GM19395 (cell line): ENCODE measurements at regions not wholly inside any gene's neighbourhood (a gene's known extent, or its start where the extent isn't known, plus 50 kb on each side); places are given as distances from the start of the nearest gene placed in this dataset.
"Not testable (repeated sequence)": the region's sequence is repeated elsewhere in the genome, so short reads cannot be mapped to it uniquely, and the experiment has no call there.

ENCODE experiments used
- ATAC-seq: cut with Tn5 transposase; IDR thresholded peaks from one replicate; pipeline ENCODE4 v1.9.1; 2021; ENCODE audit warnings: mild to moderate bottlenecking, moderate library complexity; ENCODE audit not compliant: unreplicated experiment

DNA sequence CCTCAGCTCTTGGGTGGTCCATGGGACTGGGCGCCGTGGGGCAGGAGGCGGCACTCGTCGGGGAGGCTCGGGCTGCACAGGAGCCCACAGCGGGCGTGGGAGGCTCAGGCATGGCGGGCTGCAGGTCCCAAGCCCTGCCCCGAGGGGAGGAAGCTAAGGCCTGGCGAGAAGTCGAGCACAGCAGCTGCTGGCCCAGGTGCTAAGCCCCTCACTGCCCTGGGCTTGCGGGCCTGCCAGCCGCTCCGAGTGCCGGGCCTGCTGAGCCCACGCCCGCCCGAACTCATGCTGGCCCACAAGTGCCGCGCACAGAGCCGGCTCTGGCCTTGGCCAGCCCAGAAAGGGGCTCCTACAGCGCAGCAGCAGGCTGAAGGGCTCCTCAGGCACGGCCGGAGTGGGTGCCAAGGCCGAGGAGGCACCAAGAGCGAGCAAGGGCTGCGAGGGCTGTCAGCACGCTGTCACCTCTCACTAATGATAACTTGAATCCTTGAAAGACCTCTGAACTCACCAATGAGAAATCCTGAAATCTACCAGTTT is 1506.8 kb upstream of the WWC1 start:
- ATAC-seq = no peak

DNA sequence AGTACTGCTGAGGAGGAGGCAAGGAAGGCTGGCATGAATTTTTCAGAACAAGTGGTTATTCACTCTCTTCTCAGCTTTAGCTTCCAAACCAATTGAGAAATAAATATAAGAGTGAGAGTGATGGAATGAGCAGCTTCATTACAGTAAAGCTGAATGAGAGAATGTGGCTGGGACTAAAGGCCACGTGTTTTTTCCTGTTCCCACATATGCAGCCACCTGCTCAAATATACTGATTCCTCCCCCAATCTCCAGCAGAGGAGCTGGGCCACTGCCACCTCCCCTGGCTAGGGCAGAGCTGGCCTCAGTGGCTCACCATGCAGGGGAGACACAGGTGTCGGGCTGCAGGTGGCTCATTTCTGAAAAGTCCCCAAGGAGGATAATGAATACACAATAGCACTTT is 1505.3 kb upstream of the WWC1 start:
- no peak for ATAC-seq

DNA sequence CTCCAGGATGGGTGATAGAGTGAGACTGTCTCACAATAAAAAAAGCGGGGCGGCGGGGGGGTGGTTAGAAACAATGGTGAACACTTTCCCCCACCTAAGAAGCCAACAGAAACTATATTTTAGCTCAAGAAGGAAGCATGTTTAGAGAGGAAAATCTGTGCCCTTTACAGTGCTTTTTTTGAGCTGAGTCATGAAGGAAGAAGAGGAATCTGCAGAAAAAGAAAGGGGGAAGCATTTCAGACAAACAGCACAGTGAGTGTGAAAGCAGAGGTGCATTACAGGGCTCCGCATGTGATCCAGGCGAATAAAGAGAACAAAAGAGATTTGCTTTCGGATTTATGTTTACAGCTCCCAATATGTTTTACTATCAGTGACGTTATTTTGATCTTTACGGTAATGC is 1504.6 kb upstream of the WWC1 start:
- no peak for ATAC-seq

- no peak for ATAC-seq
These were observed 1503.4 kb upstream of the WWC1 start for GRCh38 chr5:166788050-166788449.

DNA sequence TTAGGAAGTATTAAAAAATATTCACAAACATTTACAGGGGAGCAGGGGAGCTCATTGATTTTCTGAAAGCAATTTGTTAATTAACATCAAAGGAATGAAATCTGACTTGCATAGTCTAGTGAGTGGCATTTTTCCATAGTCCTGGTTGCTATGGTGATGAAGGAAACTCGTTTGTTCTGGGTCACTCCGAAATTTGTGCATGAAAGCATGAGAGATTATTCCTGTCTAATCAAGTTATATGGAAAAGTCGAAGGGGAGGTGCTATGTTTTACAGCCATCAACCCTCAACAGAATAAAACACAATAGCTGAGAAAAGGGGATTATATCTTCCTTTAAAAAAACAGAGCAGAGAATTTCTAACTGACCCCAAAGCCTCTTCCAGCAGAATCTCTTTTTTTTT is 1495.7 kb upstream of the WWC1 start:
- no peak for ATAC-seq

GRCh38 chr5:166803058-166803457 is 1488.4 kb upstream of the WWC1 start:
- no peak for ATAC-seq

DNA sequence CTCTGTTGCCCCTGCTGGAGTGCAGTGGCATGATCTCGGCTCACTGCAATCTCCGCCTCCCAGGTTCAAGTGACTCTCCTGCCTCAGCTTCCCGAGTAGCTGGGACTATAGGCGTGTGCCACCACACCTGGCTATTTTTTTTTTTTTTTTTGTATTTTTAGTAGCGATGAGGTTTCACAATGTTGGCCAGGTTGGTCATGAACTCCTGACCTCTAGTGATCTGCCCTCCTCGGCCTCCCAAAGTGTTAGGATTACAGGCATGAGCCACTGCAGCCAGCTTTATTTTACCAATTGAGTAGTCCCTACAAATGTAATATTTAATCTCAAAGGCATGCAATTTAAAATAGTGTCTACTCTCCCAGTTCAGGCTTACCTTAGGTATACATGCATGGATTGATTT is 1487.2 kb upstream of the WWC1 start:
- ATAC-seq = not testable (repeated sequence)

DNA sequence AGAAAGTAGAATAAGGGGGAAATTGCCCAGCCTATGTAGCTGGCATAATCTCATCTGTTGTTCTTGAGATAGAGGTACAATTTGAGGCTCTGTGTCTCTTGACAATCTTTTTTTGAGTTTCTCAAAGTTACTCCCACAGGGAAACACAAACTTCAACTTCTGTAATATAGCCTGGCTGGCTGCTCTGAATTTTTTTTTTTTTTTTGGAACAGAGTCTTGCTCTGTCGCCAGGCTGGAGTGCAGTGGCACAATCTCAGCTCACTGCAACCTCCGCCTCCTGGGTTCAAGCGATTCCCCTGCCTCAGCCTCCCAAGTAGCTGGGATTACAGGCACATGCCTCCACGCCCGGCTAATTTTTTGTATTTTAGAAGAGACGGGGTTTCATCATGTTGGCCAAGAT is 1486.8 kb upstream of the WWC1 start:
- not testable (repeated sequence) for ATAC-seq

DNA sequence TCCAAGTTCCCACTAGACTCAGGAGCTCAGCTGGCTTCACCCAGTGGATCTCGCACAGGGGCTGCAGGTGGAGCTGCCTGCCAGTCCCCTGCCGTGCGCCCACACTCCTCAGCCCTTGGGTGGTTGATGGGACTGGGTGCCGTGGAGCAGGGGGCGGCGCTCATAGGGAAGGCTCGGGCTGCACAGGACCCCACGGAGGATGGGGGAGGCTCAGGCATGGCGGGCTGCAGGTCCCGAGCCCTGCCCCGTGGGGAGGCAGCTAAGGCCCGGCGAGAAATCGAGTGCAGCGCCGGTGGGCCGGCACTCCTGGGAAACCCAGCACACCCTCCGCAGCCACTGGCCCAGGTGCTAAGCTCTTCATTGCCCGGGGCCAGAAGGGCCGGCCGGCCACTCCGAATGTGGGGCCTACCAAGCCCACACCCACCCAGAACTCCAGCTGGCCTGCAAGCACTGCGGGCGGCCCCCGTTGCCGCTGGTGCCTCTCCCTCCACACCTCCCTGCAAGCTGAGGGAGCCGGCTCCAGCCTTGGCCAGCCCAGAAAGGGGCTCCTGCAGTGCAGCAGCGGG is 1481.3 kb upstream of the WWC1 start:
- ATAC-seq = not testable (repeated sequence)

DNA sequence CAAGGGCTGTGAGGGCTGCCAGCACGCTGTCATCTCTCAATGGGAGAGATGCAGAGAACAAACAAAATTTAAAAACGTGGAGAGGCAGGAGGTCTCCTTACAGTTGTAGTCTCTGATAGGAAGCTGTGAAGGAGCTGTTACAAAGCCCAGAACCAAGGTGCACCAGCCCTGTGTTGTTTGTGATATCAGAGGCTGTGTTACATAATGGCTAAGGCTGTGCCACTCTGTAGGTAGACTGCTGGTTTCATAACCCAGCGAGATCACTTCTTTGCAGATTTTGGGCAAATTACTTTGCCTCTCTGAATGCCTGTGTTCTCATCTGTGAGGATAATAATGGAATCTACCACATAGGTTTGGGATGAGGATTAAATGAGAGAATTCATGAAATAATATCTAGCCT is 1480.7 kb upstream of the WWC1 start:
- ATAC-seq = no peak

GRCh38 chr5:166823360-166823759 is 1468.1 kb upstream of the WWC1 start:
- no peak for ATAC-seq

GRCh38 chr5:166834246-166834645 is 1457.2 kb upstream of the WWC1 start:
- ATAC-seq = no peak

DNA sequence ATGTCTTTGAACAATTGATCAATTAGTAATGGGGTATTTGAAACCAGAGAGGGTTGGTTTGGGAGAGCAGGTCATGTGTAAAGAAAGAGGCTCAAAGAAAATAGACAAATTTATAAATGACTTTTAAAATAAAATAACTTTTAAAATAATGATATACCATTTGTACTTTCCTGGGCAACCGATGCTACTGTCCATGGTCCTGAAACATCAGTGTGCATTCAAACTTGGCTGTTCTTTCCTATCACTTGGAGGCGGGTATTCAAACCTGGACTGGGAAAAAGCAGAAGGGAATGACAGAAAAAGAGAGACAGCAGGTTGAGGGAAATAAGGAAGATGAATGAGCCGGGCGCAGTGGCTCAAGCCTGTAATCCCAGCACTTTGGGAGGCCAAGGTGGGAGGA is 1446.4 kb upstream of the WWC1 start:
- no peak for ATAC-seq

DNA sequence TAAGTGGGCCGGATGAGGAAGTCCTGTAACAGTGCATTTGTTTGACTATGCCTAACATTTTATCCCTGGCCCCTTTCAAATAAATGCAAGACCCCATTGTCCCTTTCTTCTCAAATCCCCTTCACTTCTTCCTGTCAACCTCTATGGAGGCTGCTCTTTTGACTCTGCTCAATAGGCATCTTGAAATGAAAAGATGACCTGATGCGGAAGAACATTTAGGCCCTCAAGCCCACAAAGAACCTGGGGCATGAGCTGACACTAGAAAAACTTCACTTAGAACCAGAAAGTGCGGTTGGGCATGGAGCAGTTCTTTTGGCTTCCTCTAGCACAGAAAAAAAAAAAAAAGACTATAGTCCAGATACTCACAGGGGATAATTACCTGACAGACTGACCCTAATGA is 1434.7 kb upstream of the WWC1 start:
- no peak for ATAC-seq

DNA sequence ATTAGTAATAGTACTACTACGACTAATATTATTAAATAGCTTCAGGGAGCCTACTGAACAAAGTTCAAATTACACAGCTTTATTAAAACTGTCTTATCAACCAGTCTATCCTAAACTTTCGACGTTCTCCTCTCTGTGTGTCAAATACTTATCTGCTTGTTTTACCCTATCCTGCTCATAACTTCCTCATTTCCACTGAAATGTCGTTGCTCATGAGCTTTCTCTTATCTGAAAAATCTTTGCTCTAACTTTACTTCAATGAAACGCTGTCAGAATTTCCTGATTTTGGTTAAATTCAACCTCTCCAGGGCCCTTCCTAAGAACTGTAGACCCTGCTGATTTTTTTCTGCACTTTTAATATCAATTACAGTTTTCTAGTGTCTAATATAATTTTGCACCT is 1431.0 kb upstream of the WWC1 start:
- ATAC-seq = no peak

- ATAC-seq = no peak
These were observed 1428.9 kb upstream of the WWC1 start for GRCh38 chr5:166862581-166862980.

DNA sequence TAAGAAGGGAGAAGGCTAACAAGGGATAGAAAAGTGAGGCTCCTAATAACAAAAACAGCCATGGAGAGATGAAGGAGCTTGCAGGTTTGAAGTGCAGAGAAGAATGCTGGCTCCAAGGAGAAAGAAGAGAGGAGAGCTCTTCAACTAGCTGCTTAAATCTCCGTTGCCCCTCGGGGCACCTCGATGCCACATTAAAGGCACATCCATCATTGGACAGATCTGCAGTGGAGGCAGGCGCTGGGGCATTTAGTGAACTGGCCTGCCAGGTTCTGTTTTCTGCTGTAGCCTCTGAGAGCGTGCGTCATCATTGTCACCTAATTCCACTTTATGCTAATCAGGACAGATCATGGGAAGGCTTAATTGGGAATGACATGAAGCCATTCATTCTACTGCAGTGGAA is 1426.2 kb upstream of the WWC1 start:
- ATAC-seq = no peak

- no peak for ATAC-seq
These were observed 1411.0 kb upstream of the WWC1 start for GRCh38 chr5:166880456-166880855.

- ATAC-seq = no peak
These were observed 1409.6 kb upstream of the WWC1 start for GRCh38 chr5:166881802-166882201.

DNA sequence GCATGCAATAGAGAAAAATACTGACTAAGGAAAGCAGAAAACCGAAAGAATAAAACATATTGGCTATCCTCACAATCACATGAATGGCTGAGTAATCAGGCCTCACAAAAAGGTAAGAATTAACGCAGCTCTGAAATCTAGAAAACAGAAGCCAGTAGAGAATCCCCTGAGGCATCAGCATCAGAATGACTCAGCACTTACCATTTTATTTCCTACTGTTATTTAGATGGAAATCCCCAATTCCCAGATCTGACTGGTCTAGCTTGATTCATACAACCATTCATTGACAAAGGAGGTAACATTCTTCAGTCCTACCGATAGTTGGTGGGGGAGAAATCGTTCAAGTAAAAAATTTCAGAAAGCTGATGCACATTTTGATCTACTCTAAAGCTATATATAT is 1408.4 kb upstream of the WWC1 start:
- no peak for ATAC-seq

GRCh38 chr5:166898166-166898565 is 1393.3 kb upstream of the WWC1 start:
- no peak for ATAC-seq

DNA sequence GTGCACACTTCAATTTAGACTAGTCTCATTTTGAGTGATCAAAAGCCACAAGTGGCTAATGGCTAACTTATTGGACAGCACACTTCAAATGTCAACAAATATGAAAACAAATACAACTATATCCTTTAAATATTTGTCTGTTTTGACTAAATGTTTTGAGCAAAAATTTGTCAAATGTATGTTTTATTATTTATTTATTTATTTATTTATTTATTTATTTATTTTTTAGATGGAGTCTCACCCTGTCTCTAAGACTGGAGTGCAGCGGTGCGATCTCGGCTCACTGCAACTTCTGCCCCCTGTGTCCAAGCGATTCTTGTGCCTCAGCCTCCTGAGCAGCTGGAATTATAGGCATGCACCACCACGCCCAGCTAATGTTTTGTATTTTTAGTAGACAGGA is 1392.1 kb upstream of the WWC1 start:
- ATAC-seq = no peak

GRCh38 chr5:166904571-166904970 is 1386.9 kb upstream of the WWC1 start:
- no peak for ATAC-seq
